SHP77 (cell line): ENCODE measurements at regions not wholly inside any gene's neighbourhood (a gene's known extent, or its start where the extent isn't known, plus 50 kb on each side); places are given as distances from the start of the nearest gene placed in this dataset.
"Not testable (repeated sequence)": the region's sequence is repeated elsewhere in the genome, so short reads cannot be mapped to it uniquely, and the experiment has no call there.

ENCODE experiments used
- DNase-seq, 2 experiments: peaks; one replicate each; lab custom pipeline; 2025; lab: John Stamatoyannopoulos, UW

GRCh38 chr12:127081058-127081457 lies 1185.9 kb upstream of the TMEM132C start:
- no peak for DNase-seq

- DNase-seq: peak; percentile 76 to 85
Observed at GRCh38 chr12:127083008-127083949, 1183.7 kb upstream of the TMEM132C start.

- DNase-seq: no peak
Observed at GRCh38 chr12:127101076-127101475, 1165.9 kb upstream of the TMEM132C start.

GRCh38 chr12:127106041-127106440 lies 1160.9 kb upstream of the TMEM132C start:
- DNase-seq: no peak

- no peak for DNase-seq
Observed at GRCh38 chr12:127106697-127107096, 1160.3 kb upstream of the TMEM132C start.

GRCh38 chr12:127107744-127108143 lies 1159.2 kb upstream of the TMEM132C start:
- no peak for DNase-seq

- peak; percentile 61 to 74 for DNase-seq
Observed at GRCh38 chr12:127108360-127109215, 1158.4 kb upstream of the TMEM132C start.

GRCh38 chr12:127113945-127114344 lies 1153.0 kb upstream of the TMEM132C start:
- DNase-seq: no peak

GRCh38 chr12:127115468-127116035 lies 1151.4 kb upstream of the TMEM132C start:
- DNase-seq: peak; percentile 19 to 40

- no peak for DNase-seq
Observed at GRCh38 chr12:127118251-127118650, 1148.7 kb upstream of the TMEM132C start.

GRCh38 chr12:127119600-127120140 lies 1147.3 kb upstream of the TMEM132C start:
- DNase-seq: no peak

- DNase-seq: no peak
Observed at GRCh38 chr12:127120851-127121250, 1146.1 kb upstream of the TMEM132C start.

- DNase-seq: no peak
Observed at GRCh38 chr12:127121494-127122084, 1145.4 kb upstream of the TMEM132C start.

- no peak for DNase-seq
Observed at GRCh38 chr12:127125607-127126259, 1141.2 kb upstream of the TMEM132C start.

GRCh38 chr12:127126260-127126628 lies 1140.7 kb upstream of the TMEM132C start:
- no peak for DNase-seq

GRCh38 chr12:127127897-127128296 lies 1139.1 kb upstream of the TMEM132C start:
- no peak for DNase-seq

- no peak for DNase-seq
Observed at GRCh38 chr12:127130506-127131124, 1136.4 kb upstream of the TMEM132C start.

GRCh38 chr12:127133675-127134335 lies 1133.2 kb upstream of the TMEM132C start:
- no peak for DNase-seq

- not testable (repeated sequence) for DNase-seq
Observed at GRCh38 chr12:127140864-127141484, 1126.0 kb upstream of the TMEM132C start.

- DNase-seq: peak; percentile 73 to 84
Observed at GRCh38 chr12:127143020-127143419, 1124.0 kb upstream of the TMEM132C start.
